ENCODE measurements at regions not wholly inside any gene's neighbourhood (a gene's known extent, or its start where the extent isn't known, plus 50 kb on each side); places are given as distances from the start of the nearest gene placed in this dataset.

DNA sequence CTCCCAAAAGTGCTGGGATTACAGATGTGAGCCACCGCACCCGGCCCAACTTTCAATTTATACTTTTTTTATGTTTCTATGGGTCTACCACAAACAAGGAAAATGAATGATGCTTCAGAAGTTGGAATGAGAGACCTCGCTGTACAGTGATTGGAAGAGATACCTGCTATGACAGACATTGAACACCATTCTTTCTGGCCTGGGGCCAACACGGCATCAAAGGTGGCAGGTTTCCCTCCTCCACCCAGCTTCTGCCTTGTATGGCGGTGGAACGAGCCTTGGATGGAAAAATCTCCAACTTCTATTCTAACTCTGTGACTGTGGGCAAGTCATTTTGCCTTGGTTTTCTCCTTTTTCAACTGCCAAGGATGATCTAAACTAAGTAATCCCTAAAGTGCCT is 117.8 kb upstream of the FAM174B start:
- Histone ChIP-seq H4K20me1 (ENCODE audit: insufficient read depth, low read length, poor library complexity, severe bottlenecking) (no peaks in the 10 kb centered on the region), H2AFZ (ENCODE audit: low read length) (no peak overlapping the region), H3K4me2 (ENCODE audit: low read depth, low read length, poor library complexity, severe bottlenecking) (no peak overlapping the region), H3K9me3 (ENCODE audit: insufficient read depth, low read depth, low read length) (no peaks in the 10 kb centered on the region), H3K4me1 (ENCODE audit: insufficient read depth, low read length, poor library complexity, severe bottlenecking) (peaks cover 3% of the 10 kb centered on the region), H3K36me3 (ENCODE audit: insufficient read depth, low read length) (no peaks in the 10 kb centered on the region), H3K4me3 (ENCODE audit: low read length, poor library complexity, severe bottlenecking) (no peak overlapping the region), H3K9me2 (replicated peaks; ENCODE audit: low read depth, low read length) (no peaks in the 10 kb centered on the region), H3F3A (ENCODE audit: low read depth) (no peaks in the 10 kb centered on the region), H3K9ac (ENCODE audit: low read depth, low read length, poor library complexity, severe bottlenecking) (no peak overlapping the region), H3K79me2 (ENCODE audit: insufficient read depth, low read length) (no peaks in the 10 kb centered on the region), H3K27me3 (ENCODE audit: insufficient read depth, low read length, poor library complexity, severe bottlenecking) (no peaks in the 10 kb centered on the region)
- TF ChIP-seq, protein P1, sequence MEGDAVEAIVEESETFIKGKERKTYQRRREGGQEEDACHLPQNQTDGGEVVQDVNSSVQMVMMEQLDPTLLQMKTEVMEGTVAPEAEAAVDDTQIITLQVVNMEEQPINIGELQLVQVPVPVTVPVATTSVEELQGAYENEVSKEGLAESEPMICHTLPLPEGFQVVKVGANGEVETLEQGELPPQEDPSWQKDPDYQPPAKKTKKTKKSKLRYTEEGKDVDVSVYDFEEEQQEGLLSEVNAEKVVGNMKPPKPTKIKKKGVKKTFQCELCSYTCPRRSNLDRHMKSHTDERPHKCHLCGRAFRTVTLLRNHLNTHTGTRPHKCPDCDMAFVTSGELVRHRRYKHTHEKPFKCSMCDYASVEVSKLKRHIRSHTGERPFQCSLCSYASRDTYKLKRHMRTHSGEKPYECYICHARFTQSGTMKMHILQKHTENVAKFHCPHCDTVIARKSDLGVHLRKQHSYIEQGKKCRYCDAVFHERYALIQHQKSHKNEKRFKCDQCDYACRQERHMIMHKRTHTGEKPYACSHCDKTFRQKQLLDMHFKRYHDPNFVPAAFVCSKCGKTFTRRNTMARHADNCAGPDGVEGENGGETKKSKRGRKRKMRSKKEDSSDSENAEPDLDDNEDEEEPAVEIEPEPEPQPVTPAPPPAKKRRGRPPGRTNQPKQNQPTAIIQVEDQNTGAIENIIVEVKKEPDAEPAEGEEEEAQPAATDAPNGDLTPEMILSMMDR (conservative IDR thresholded peaks at IDR 0.05; ENCODE audit: low read length) = no peak
- no peak for TF ChIP-seq EZH2phosphoT487 (IDR thresholded peaks at IDR 0.05; ENCODE audit: borderline replicate concordance)

- Histone ChIP-seq H3K79me2 (ENCODE audit: insufficient read depth, low read length) (no peaks in the 10 kb centered on the region), H3F3A (ENCODE audit: low read depth) (no peaks in the 10 kb centered on the region), H3K4me1 (ENCODE audit: insufficient read depth, low read length, poor library complexity, severe bottlenecking) (no peaks in the 10 kb centered on the region), H3K9me3 (ENCODE audit: insufficient read depth, low read depth, low read length) (no peaks in the 10 kb centered on the region), H3K36me3 (ENCODE audit: insufficient read depth, low read length) (no peaks in the 10 kb centered on the region), H3K4me3 (ENCODE audit: low read length, poor library complexity, severe bottlenecking) (no peak overlapping the region), H3K4me2 (ENCODE audit: low read depth, low read length, poor library complexity, severe bottlenecking) (no peak overlapping the region), H3K27me3 (ENCODE audit: insufficient read depth, low read length, poor library complexity, severe bottlenecking) (no peaks in the 10 kb centered on the region), H4K20me1 (ENCODE audit: insufficient read depth, low read length, poor library complexity, severe bottlenecking) (no peaks in the 10 kb centered on the region), H3K9ac (ENCODE audit: low read depth, low read length, poor library complexity, severe bottlenecking) (no peak overlapping the region), H3K9me2 (replicated peaks; ENCODE audit: low read depth, low read length) (no peaks in the 10 kb centered on the region), H2AFZ (ENCODE audit: low read length) (no peak overlapping the region)
- TF ChIP-seq, protein P1 (conservative IDR thresholded peaks at IDR 0.05; ENCODE audit: low read length) = no peak
- no peak for TF ChIP-seq EZH2phosphoT487 (IDR thresholded peaks at IDR 0.05; ENCODE audit: borderline replicate concordance)
Observed at GRCh38 chr15:92779874-92780273, 120.2 kb upstream of the CHD2 start.

- no peak overlapping the region for H3K9ac ChIP-seq (ENCODE audit: low read depth, low read length, poor library complexity, severe bottlenecking)
- no peaks in the 10 kb centered on the region for H3K4me1 ChIP-seq (ENCODE audit: insufficient read depth, low read length, poor library complexity, severe bottlenecking)
- no peaks in the 10 kb centered on the region for H3K9me2 ChIP-seq (replicated peaks; ENCODE audit: low read depth, low read length)
- no peaks in the 10 kb centered on the region for H3K9me3 ChIP-seq (ENCODE audit: insufficient read depth, low read depth, low read length)
- no peaks in the 10 kb centered on the region for H3K36me3 ChIP-seq (ENCODE audit: insufficient read depth, low read length)
- no peaks in the 10 kb centered on the region for H3K79me2 ChIP-seq (ENCODE audit: insufficient read depth, low read length)
- TF ChIP-seq, protein P1 (conservative IDR thresholded peaks at IDR 0.05; ENCODE audit: low read length) = no peak
- no peak for TF ChIP-seq EZH2phosphoT487 (IDR thresholded peaks at IDR 0.05; ENCODE audit: borderline replicate concordance)
- H3K4me3 ChIP-seq (ENCODE audit: low read length, poor library complexity, severe bottlenecking) = no peak overlapping the region
- H3K4me2 ChIP-seq (ENCODE audit: low read depth, low read length, poor library complexity, severe bottlenecking) = no peak overlapping the region
- H3F3A ChIP-seq (ENCODE audit: low read depth) = no peaks in the 10 kb centered on the region
- no peaks in the 10 kb centered on the region for H4K20me1 ChIP-seq (ENCODE audit: insufficient read depth, low read length, poor library complexity, severe bottlenecking)
- no peak overlapping the region for H2AFZ ChIP-seq (ENCODE audit: low read length)
- no peaks in the 10 kb centered on the region for H3K27me3 ChIP-seq (ENCODE audit: insufficient read depth, low read length, poor library complexity, severe bottlenecking)
Observed at GRCh38 chr15:92780843-92781242, 119.3 kb upstream of the CHD2 start.

All from Loucy (cell line).